ENCODE measurements at regions not wholly inside any gene's neighbourhood (a gene's known extent, or its start where the extent isn't known, plus 50 kb on each side); places are given as distances from the start of the nearest gene placed in this dataset.
A peak's percentile ranks its signal among the peaks of the same experiment; 100 is the strongest.

GRCh38 chr4:24683116-24683515 lies 98.8 kb upstream of the DHX15 start:
- H3F3A ChIP-seq (ENCODE audit: insufficient read depth, low read length): no peaks in the 10 kb centered on the region
- no peak overlapping the region for H3K4me3 ChIP-seq (ENCODE audit: low read length)
- H3K9me2 ChIP-seq (replicated peaks; ENCODE audit: insufficient read depth, low read length): no peaks in the 10 kb centered on the region
- no peaks in the 10 kb centered on the region for H3K27me3 ChIP-seq (replicated peaks; ENCODE audit: insufficient read depth, low read length)
- no peak overlapping the region for H3K4me2 ChIP-seq (ENCODE audit: low read depth, low read length)
- no peak for DNase-seq
- no peaks in the 10 kb centered on the region for H3K36me3 ChIP-seq (replicated peaks; ENCODE audit: insufficient read depth, low read length)
- no peaks in the 10 kb centered on the region for H3K79me2 ChIP-seq (ENCODE audit: low read length)
- H3K4me1 ChIP-seq (ENCODE audit: low read length): no peaks in the 10 kb centered on the region
- H4K20me1 ChIP-seq (ENCODE audit: insufficient read depth, low read length): no peaks in the 10 kb centered on the region
- H3K9me3 ChIP-seq (replicated peaks; ENCODE audit: insufficient read depth, low read length): no peaks in the 10 kb centered on the region
- no peak for TF ChIP-seq CTCF (IDR thresholded peaks at IDR 0.05; ENCODE audit: low read length)
- TF ChIP-seq EZH2 (optimal IDR thresholded peaks at IDR 0.05; ENCODE audit: low read depth, low read length): no peak
- TF ChIP-seq EZH2phosphoT487 (IDR thresholded peaks at IDR 0.05; ENCODE audit: low read length): no peak
- H3K9ac ChIP-seq (ENCODE audit: low read length): no peak overlapping the region
- H2AFZ ChIP-seq (ENCODE audit: low read length): no peak overlapping the region
- no peak overlapping the region for H3K27ac ChIP-seq (ENCODE audit: low read length)

GRCh38 chr4:24686866-24687692 lies 102.7 kb upstream of the DHX15 start:
- DNase-seq: no peak
- TF ChIP-seq EZH2phosphoT487 (IDR thresholded peaks at IDR 0.05; ENCODE audit: low read length) (no peak), CTCF (IDR thresholded peaks at IDR 0.05; ENCODE audit: low read length) (peak; percentile 27; the same call in 1 of the 2 replicates)
- Histone ChIP-seq H3K27me3 (replicated peaks; ENCODE audit: insufficient read depth, low read length) (no peaks in the 10 kb centered on the region), H3K79me2 (ENCODE audit: low read length) (no peaks in the 10 kb centered on the region), H3K4me1 (ENCODE audit: low read length) (no peaks in the 10 kb centered on the region), H2AFZ (ENCODE audit: low read length) (no peak overlapping the region), H3F3A (ENCODE audit: insufficient read depth, low read length) (no peaks in the 10 kb centered on the region), H3K4me3 (ENCODE audit: low read length) (no peak overlapping the region), H3K9me3 (replicated peaks; ENCODE audit: insufficient read depth, low read length) (no peaks in the 10 kb centered on the region), H3K4me2 (ENCODE audit: low read depth, low read length) (no peak overlapping the region), H4K20me1 (ENCODE audit: insufficient read depth, low read length) (no peaks in the 10 kb centered on the region), H3K36me3 (replicated peaks; ENCODE audit: insufficient read depth, low read length) (no peaks in the 10 kb centered on the region), H3K27ac (ENCODE audit: low read length) (no peak overlapping the region), H3K9me2 (replicated peaks; ENCODE audit: insufficient read depth, low read length) (no peaks in the 10 kb centered on the region), H3K9ac (ENCODE audit: low read length) (no peak overlapping the region)

GRCh38 chr4:24688453-24688852 lies 104.1 kb upstream of the DHX15 start:
- Histone ChIP-seq H3K9me2 (replicated peaks; ENCODE audit: insufficient read depth, low read length) (no peaks in the 10 kb centered on the region), H3K9me3 (replicated peaks; ENCODE audit: insufficient read depth, low read length) (no peaks in the 10 kb centered on the region), H3K4me2 (ENCODE audit: low read depth, low read length) (no peak overlapping the region), H4K20me1 (ENCODE audit: insufficient read depth, low read length) (no peaks in the 10 kb centered on the region), H3F3A (ENCODE audit: insufficient read depth, low read length) (no peaks in the 10 kb centered on the region), H3K4me3 (ENCODE audit: low read length) (no peak overlapping the region), H2AFZ (ENCODE audit: low read length) (no peak overlapping the region), H3K27me3 (replicated peaks; ENCODE audit: insufficient read depth, low read length) (no peaks in the 10 kb centered on the region), H3K27ac (ENCODE audit: low read length) (no peak overlapping the region), H3K4me1 (ENCODE audit: low read length) (no peaks in the 10 kb centered on the region), H3K36me3 (replicated peaks; ENCODE audit: insufficient read depth, low read length) (no peaks in the 10 kb centered on the region), H3K9ac (ENCODE audit: low read length) (no peak overlapping the region), H3K79me2 (ENCODE audit: low read length) (no peaks in the 10 kb centered on the region)
- no peak for DNase-seq
- no peak for TF ChIP-seq EZH2 (optimal IDR thresholded peaks at IDR 0.05; ENCODE audit: low read depth, low read length)
- TF ChIP-seq EZH2phosphoT487 (IDR thresholded peaks at IDR 0.05; ENCODE audit: low read length): no peak
- no peak for TF ChIP-seq CTCF (IDR thresholded peaks at IDR 0.05; ENCODE audit: low read length)
